HepG2 (cell line): ENCODE measurements at regions not wholly inside any gene's neighbourhood (a gene's known extent, or its start where the extent isn't known, plus 50 kb on each side); places are given as distances from the start of the nearest gene placed in this dataset.
A peak's percentile ranks its signal among the peaks of the same experiment; 100 is the strongest.

Experiments
- FOXO1 ChIP-seq: sonication (generic); formaldehyde crosslinking; IDR thresholded peaks from 2 replicates; pipeline ENCODE4 v1.4.0; 2020; ENCODE audit warnings: missing genetic modification reagents
- KAT8 ChIP-seq: IDR thresholded peaks from 2 replicates; pipeline ENCODE4 v1.6.1; 2016; ENCODE audit warnings: missing genetic modification reagents, missing compliant biosample characterization
- NPAS2 ChIP-seq: sonication (generic); formaldehyde crosslinking; IDR thresholded peaks from 2 replicates; pipeline ENCODE4 v1.8.0; 2022; ENCODE audit warnings: mild to moderate bottlenecking, missing genetic modification reagents, borderline replicate concordance
- POLR2A ChIP-seq, 2 experiments: IDR thresholded peaks; 2 replicates each; pipeline ENCODE4 v1.6.1; 2011; ENCODE audit warnings: low read depth in 2 of 2, low read length in 2 of 2, mild to moderate bottlenecking in 1 of 2, moderate library complexity in 1 of 2; ENCODE audit not compliant: insufficient read depth in 1 of 2
- SAP130 ChIP-seq: IDR thresholded peaks from 2 replicates; pipeline ENCODE4 v1.6.1; 2016; ENCODE audit warnings: low read depth
- TCF12 ChIP-seq, 2 experiments: fragments of 450-650 bp in 1 of 2; sonication (generic) in 1 of 2; formaldehyde crosslinking in 1 of 2; IDR thresholded peaks; 2 replicates each; pipeline versions ENCODE4 v1.6.1 to v1.8.0; 2017 to 2022; ENCODE audit warnings: antibody characterized with exemption in 1 of 2, mild to moderate bottlenecking in 1 of 2, missing genetic modification reagents in 1 of 2, moderate library complexity in 1 of 2
- ZFP62 ChIP-seq: sonication (generic); formaldehyde crosslinking; IDR thresholded peaks from 2 replicates; pipeline ENCODE4 v1.4.0; 2020; ENCODE audit warnings: missing genetic modification reagents
- ZNF230 ChIP-seq: sonication (generic); formaldehyde crosslinking; IDR thresholded peaks from 2 replicates; pipeline ENCODE4 v1.4.0; 2020; ENCODE audit warnings: mild to moderate bottlenecking, missing genetic modification reagents
- ZSCAN25 ChIP-seq: sonication (generic); formaldehyde crosslinking; IDR thresholded peaks from 2 replicates; pipeline ENCODE4 v1.8.0; 2022; ENCODE audit warnings: mild to moderate bottlenecking, missing genetic modification reagents
- TF ChIP-seq, protein P1 (sequence below): sonication (generic); formaldehyde crosslinking; IDR thresholded peaks from 2 replicates; pipeline ENCODE4 v1.5.0; 2020; ENCODE audit warnings: missing genetic modification reagents, mild to moderate bottlenecking, borderline replicate concordance
- TF ChIP-seq, protein P2 (sequence below): IDR thresholded peaks from 2 replicates; pipeline ENCODE4 v1.6.1; 2016; ENCODE audit warnings: mild to moderate bottlenecking, missing biosample characterization, missing genetic modification reagents
- TF ChIP-seq, protein P3 (sequence below): sonication (generic); formaldehyde crosslinking; IDR thresholded peaks from 2 replicates; pipeline ENCODE4 v1.5.0; 2020; ENCODE audit warnings: mild to moderate bottlenecking, missing genetic modification reagents
- TF ChIP-seq, protein P4 (sequence below), 2 experiments: sonication (generic) in 1 of 2; formaldehyde crosslinking in 1 of 2; IDR thresholded peaks; 2 replicates each; pipeline versions ENCODE4 v1.6.1 to v1.9.0; 2014 to 2022; ENCODE audit warnings: antibody characterized with exemption in 1 of 2, borderline replicate concordance in 1 of 2, inconsistent platforms in 1 of 2, low read depth in 1 of 2, missing genetic modification reagents in 1 of 2
- TF ChIP-seq, protein P5 (sequence below): sonication (generic); formaldehyde crosslinking; IDR thresholded peaks from 2 replicates; pipeline ENCODE4 v1.4.0; 2020; ENCODE audit warnings: mild to moderate bottlenecking, low read depth, missing genetic modification reagents
- TF ChIP-seq, protein P6 (sequence below), 2 experiments: fragments of 450-650 bp in 1 of 2; sonication (generic) in 1 of 2; formaldehyde crosslinking; IDR thresholded peaks; 2 replicates each; pipeline versions ENCODE4 v1.5.0 to v1.8.0; 2020 to 2022; ENCODE audit warnings: mild to moderate bottlenecking in 1 of 2, missing genetic modification reagents in 1 of 2

DNA sequence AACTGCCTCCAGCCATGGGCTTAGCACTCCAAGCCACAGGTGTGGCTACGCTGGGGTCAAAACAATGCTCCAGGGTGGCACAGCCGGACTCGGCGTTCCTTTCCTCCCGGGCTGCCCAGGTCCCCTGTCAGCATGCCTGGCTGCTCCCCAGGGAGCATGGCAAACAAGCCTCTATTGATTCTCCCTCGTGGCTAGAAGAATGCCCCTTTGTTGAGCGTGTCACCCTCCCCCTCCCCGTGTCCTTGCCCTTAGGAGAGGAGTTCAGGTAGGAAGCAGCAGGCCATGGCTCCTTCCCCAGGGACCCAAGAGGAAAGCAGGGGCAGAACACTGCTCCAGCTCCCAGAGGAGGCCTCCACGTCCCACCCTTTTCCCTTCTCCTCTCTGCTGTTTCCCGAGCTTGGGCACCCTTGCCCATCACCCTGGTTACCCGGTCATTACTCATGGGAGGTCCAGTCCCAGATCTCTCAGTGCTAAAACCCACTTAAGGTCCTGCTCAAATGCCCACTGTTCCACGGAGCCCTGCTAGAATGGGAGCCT lies 57.4 kb upstream of the CITED4 start (continued):
- TF ChIP-seq, protein P1, sequence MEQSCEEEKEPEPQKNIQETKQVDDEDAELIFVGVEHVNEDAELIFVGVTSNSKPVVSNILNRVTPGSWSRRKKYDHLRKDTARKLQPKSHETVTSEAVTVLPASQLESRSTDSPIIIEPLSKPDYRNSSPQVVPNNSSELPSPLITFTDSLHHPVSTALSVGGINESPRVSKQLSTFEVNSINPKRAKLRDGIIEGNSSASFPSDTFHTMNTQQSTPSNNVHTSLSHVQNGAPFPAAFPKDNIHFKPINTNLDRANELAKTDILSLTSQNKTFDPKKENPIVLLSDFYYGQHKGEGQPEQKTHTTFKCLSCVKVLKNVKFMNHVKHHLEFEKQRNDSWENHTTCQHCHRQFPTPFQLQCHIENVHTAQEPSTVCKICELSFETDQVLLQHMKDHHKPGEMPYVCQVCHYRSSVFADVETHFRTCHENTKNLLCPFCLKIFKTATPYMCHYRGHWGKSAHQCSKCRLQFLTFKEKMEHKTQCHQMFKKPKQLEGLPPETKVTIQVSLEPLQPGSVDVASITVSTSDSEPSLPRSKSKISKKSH (CRISPR knock-in tag), result peak; percentile 90
- no peak for TF ChIP-seq ZFP62 (CRISPR knock-in tag)
- peak; percentile 82 for TF ChIP-seq KAT8 (CRISPR knock-in tag)
- TF ChIP-seq, protein P2, sequence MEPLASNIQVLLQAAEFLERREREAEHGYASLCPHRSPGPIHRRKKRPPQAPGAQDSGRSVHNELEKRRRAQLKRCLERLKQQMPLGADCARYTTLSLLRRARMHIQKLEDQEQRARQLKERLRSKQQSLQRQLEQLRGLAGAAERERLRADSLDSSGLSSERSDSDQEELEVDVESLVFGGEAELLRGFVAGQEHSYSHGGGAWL (CRISPR knock-in tag), result peak; percentile 73; the same call in 1 of the 2 replicates
- peak; percentile 90 for TF ChIP-seq ZNF230 (CRISPR knock-in tag)
- TF ChIP-seq FOXO1 (CRISPR knock-in tag), result peak; percentile 94
- peak; percentile 51 to 79; a peak in 3 of 4 replicates for TF ChIP-seq POLR2A (IDR thresholded peaks at IDR 0.05; ENCODE audit: insufficient read depth in 1 of 2, low read depth in 2 of 2, low read length in 2 of 2)
- TF ChIP-seq, protein P3, sequence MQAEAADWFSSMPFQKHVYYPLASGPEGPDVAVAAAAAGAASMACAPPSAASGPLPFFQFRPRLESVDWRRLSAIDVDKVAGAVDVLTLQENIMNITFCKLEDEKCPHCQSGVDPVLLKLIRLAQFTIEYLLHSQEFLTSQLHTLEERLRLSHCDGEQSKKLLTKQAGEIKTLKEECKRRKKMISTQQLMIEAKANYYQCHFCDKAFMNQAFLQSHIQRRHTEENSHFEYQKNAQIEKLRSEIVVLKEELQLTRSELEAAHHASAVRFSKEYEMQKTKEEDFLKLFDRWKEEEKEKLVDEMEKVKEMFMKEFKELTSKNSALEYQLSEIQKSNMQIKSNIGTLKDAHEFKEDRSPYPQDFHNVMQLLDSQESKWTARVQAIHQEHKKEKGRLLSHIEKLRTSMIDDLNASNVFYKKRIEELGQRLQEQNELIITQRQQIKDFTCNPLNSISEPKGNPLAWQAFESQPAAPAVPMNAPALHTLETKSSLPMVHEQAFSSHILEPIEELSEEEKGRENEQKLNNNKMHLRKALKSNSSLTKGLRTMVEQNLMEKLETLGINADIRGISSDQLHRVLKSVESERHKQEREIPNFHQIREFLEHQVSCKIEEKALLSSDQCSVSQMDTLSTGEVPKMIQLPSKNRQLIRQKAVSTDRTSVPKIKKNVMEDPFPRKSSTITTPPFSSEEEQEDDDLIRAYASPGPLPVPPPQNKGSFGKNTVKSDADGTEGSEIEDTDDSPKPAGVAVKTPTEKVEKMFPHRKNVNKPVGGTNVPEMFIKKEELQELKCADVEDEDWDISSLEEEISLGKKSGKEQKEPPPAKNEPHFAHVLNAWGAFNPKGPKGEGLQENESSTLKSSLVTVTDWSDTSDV (CRISPR knock-in tag), result no peak
- TF ChIP-seq, protein P4, sequence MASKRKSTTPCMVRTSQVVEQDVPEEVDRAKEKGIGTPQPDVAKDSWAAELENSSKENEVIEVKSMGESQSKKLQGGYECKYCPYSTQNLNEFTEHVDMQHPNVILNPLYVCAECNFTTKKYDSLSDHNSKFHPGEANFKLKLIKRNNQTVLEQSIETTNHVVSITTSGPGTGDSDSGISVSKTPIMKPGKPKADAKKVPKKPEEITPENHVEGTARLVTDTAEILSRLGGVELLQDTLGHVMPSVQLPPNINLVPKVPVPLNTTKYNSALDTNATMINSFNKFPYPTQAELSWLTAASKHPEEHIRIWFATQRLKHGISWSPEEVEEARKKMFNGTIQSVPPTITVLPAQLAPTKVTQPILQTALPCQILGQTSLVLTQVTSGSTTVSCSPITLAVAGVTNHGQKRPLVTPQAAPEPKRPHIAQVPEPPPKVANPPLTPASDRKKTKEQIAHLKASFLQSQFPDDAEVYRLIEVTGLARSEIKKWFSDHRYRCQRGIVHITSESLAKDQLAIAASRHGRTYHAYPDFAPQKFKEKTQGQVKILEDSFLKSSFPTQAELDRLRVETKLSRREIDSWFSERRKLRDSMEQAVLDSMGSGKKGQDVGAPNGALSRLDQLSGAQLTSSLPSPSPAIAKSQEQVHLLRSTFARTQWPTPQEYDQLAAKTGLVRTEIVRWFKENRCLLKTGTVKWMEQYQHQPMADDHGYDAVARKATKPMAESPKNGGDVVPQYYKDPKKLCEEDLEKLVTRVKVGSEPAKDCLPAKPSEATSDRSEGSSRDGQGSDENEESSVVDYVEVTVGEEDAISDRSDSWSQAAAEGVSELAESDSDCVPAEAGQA (IDR thresholded peaks at IDR 0.05; ENCODE audit: low read depth), result peak; percentile 58; the same call in 1 of the 2 replicates
- TF ChIP-seq, protein P4 (CRISPR knock-in tag; IDR thresholded peaks at IDR 0.05; ENCODE audit: borderline replicate concordance), result no peak
- TF ChIP-seq SAP130 (CRISPR knock-in tag), result peak; percentile 90
- TF ChIP-seq, protein P5, sequence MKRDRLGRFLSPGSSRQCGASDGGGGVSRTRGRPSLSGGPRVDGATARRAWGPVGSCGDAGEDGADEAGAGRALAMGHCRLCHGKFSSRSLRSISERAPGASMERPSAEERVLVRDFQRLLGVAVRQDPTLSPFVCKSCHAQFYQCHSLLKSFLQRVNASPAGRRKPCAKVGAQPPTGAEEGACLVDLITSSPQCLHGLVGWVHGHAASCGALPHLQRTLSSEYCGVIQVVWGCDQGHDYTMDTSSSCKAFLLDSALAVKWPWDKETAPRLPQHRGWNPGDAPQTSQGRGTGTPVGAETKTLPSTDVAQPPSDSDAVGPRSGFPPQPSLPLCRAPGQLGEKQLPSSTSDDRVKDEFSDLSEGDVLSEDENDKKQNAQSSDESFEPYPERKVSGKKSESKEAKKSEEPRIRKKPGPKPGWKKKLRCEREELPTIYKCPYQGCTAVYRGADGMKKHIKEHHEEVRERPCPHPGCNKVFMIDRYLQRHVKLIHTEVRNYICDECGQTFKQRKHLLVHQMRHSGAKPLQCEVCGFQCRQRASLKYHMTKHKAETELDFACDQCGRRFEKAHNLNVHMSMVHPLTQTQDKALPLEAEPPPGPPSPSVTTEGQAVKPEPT (CRISPR knock-in tag), result 0 out of 2 replicates have a peak, but pooled peaks have one; percentile 62
- TF ChIP-seq ZSCAN25 (CRISPR knock-in tag), result peak; percentile 70; the same call in 1 of the 2 replicates
- TF ChIP-seq NPAS2 (CRISPR knock-in tag), result no peak
- no peak for TF ChIP-seq TCF12 (IDR thresholded peaks at IDR 0.05)
- peak; percentile 71; the same call in 1 of the 2 replicates for TF ChIP-seq TCF12 (CRISPR knock-in tag; IDR thresholded peaks at IDR 0.05)
- TF ChIP-seq, protein P6, sequence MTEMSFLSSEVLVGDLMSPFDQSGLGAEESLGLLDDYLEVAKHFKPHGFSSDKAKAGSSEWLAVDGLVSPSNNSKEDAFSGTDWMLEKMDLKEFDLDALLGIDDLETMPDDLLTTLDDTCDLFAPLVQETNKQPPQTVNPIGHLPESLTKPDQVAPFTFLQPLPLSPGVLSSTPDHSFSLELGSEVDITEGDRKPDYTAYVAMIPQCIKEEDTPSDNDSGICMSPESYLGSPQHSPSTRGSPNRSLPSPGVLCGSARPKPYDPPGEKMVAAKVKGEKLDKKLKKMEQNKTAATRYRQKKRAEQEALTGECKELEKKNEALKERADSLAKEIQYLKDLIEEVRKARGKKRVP (CRISPR knock-in tag; IDR thresholded peaks at IDR 0.05), result peak in 1 of 2 experiments; percentile 52; a peak in 1 of 4 replicates
